ENCODE measurements at regions not wholly inside any gene's neighbourhood (a gene's known extent, or its start where the extent isn't known, plus 50 kb on each side); places are given as distances from the start of the nearest gene placed in this dataset.
A peak's percentile ranks its signal among the peaks of the same experiment; 100 is the strongest.

DNA sequence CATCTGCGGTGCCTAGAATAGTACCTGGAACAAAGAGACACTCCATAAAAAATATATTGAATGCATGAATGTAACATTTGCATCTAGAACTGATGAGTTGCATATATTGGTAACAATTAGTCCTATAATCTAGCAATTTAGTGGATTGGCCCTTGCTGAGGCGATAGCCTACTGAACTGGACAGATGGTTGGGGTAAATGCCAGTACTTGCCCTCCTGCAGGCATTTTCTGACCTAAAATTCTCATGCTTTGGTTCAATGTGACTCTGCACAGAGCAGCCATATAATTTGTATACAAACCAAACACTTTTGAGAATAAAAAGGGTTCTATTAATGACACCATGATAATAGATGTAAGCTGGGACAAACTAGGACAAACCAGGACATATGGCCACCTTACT lies 313.6 kb downstream of the OLFM3 start:
- H3K4me1 ChIP-seq = no peaks in the 10 kb centered on the region
- no peak overlapping the region for H3K4me3 ChIP-seq
- no peak overlapping the region for H3K4me2 ChIP-seq
- H4K20me1 ChIP-seq (ENCODE audit: low read depth) = no peaks in the 10 kb centered on the region
- no peaks in the 10 kb centered on the region for H3K27me3 ChIP-seq
- TF ChIP-seq EZH2 (IDR thresholded peaks at IDR 0.05) (no peak), EZH2phosphoT487 (IDR thresholded peaks at IDR 0.05) (no peak)
- TF ChIP-seq, protein P1, sequence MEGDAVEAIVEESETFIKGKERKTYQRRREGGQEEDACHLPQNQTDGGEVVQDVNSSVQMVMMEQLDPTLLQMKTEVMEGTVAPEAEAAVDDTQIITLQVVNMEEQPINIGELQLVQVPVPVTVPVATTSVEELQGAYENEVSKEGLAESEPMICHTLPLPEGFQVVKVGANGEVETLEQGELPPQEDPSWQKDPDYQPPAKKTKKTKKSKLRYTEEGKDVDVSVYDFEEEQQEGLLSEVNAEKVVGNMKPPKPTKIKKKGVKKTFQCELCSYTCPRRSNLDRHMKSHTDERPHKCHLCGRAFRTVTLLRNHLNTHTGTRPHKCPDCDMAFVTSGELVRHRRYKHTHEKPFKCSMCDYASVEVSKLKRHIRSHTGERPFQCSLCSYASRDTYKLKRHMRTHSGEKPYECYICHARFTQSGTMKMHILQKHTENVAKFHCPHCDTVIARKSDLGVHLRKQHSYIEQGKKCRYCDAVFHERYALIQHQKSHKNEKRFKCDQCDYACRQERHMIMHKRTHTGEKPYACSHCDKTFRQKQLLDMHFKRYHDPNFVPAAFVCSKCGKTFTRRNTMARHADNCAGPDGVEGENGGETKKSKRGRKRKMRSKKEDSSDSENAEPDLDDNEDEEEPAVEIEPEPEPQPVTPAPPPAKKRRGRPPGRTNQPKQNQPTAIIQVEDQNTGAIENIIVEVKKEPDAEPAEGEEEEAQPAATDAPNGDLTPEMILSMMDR (IDR thresholded peaks at IDR 0.05) = no peak
- no peak for DNase-seq (ENCODE audit: low spot score)
- no peaks in the 10 kb centered on the region for H3K79me2 ChIP-seq (ENCODE audit: low read depth)
- H3K27me3 Mint-ChIP-seq (ENCODE audit: insufficient read depth, low read depth) = no peaks in the 10 kb centered on the region
- H3K27ac ChIP-seq = no peak overlapping the region
- H3K9me3 Mint-ChIP-seq = no peaks in the 10 kb centered on the region
- H3F3A ChIP-seq (ENCODE audit: low read depth) = no peaks in the 10 kb centered on the region
- H3K36me3 Mint-ChIP-seq = no peaks in the 10 kb centered on the region
- no peaks in the 10 kb centered on the region for H3K36me3 ChIP-seq
- no peak overlapping the region for H3K4me3 Mint-ChIP-seq
- no peaks in the 10 kb centered on the region for H3K4me1 Mint-ChIP-seq
- H3K9me3 ChIP-seq (ENCODE audit: low read depth) = no peaks in the 10 kb centered on the region
- H3K9ac ChIP-seq = no peak overlapping the region
- H2AFZ ChIP-seq (replicated peaks) = no peak overlapping the region
- H3K27ac Mint-ChIP-seq = no peak overlapping the region

DNA sequence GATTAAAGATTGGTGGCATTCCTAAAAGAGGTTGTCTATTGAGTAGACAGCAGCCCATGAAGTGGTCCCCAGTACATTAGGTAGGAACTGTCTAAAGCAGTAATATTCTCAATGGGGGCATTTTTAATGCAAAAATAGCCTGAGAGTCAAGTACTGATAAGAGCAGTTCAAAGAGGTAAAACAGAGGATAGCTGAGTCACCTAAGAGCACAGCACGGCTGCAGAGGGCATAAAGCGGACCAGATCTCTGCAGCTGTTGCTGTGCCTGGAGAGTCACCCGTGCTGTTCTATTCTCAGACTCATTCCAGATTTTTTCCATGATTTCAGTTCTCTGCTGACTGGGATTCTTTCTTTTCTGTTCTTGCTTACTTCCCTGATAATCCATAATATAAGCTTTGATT lies 313.2 kb downstream of the OLFM3 start:
- DNase-seq (ENCODE audit: low spot score) = no peak
- TF ChIP-seq, protein P1 (IDR thresholded peaks at IDR 0.05) = no peak
- no peak for TF ChIP-seq EZH2 (IDR thresholded peaks at IDR 0.05)
- no peak for TF ChIP-seq EZH2phosphoT487 (IDR thresholded peaks at IDR 0.05)
- H4K20me1 ChIP-seq (ENCODE audit: low read depth) = no peaks in the 10 kb centered on the region
- Mint-ChIP-seq H3K36me3 (no peaks in the 10 kb centered on the region), H3K27me3 (ENCODE audit: insufficient read depth, low read depth) (no peaks in the 10 kb centered on the region), H3K4me1 (no peaks in the 10 kb centered on the region), H3K27ac (no peak overlapping the region), H3K9me3 (no peaks in the 10 kb centered on the region), H3K4me3 (no peak overlapping the region)
- no peak overlapping the region for H3K27ac ChIP-seq
- no peaks in the 10 kb centered on the region for H3K27me3 ChIP-seq
- no peaks in the 10 kb centered on the region for H3K36me3 ChIP-seq
- H3K4me2 ChIP-seq = no peak overlapping the region
- H3K79me2 ChIP-seq (ENCODE audit: low read depth) = no peaks in the 10 kb centered on the region
- no peaks in the 10 kb centered on the region for H3K4me1 ChIP-seq
- no peak overlapping the region for H3K4me3 ChIP-seq
- no peaks in the 10 kb centered on the region for H3K9me3 ChIP-seq (ENCODE audit: low read depth)
- H3K9ac ChIP-seq = no peak overlapping the region
- H2AFZ ChIP-seq (replicated peaks) = no peak overlapping the region
- no peaks in the 10 kb centered on the region for H3F3A ChIP-seq (ENCODE audit: low read depth)

DNA sequence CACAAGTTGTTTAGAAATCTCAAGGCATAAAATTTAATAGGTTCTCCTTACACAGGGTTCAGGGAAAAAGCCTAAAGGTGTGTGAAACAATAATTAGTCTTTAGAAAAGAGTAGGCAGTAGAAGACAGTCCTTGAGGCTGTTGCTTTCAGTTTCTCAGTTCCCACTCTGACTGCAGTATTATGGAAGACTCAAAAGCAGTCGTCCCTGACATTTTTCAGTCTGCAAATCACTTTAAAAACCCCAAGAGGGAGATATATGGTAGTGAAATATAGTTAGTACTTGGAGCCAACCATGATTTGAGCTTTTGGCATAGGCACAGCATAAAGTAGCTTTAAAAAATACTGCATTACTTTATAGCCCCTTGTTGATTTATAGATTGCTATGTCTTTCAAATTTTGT lies 299.7 kb downstream of the OLFM3 start:
- H3F3A ChIP-seq (ENCODE audit: low read depth) = no peaks in the 10 kb centered on the region
- H3K27ac ChIP-seq = no peak overlapping the region
- Mint-ChIP-seq H3K36me3 (no peaks in the 10 kb centered on the region), H3K4me1 (peaks cover 3% of the 10 kb centered on the region), H3K27me3 (ENCODE audit: insufficient read depth, low read depth) (peaks cover 3% of the 10 kb centered on the region), H3K4me3 (no peak overlapping the region), H3K27ac (no peak overlapping the region), H3K9me3 (no peaks in the 10 kb centered on the region)
- no peaks in the 10 kb centered on the region for H3K36me3 ChIP-seq
- no peak for DNase-seq (ENCODE audit: low spot score)
- H3K9ac ChIP-seq = no peak overlapping the region
- no peaks in the 10 kb centered on the region for H3K27me3 ChIP-seq
- H3K4me3 ChIP-seq = no peak overlapping the region
- H4K20me1 ChIP-seq (ENCODE audit: low read depth) = no peaks in the 10 kb centered on the region
- no peaks in the 10 kb centered on the region for H3K9me3 ChIP-seq (ENCODE audit: low read depth)
- peak overlapping the region; percentile 72 for H2AFZ ChIP-seq (replicated peaks)
- H3K4me2 ChIP-seq = no peak overlapping the region
- TF ChIP-seq, protein P1 (IDR thresholded peaks at IDR 0.05) = no peak
- TF ChIP-seq EZH2 (IDR thresholded peaks at IDR 0.05) (no peak), EZH2phosphoT487 (IDR thresholded peaks at IDR 0.05) (no peak)
- no peaks in the 10 kb centered on the region for H3K79me2 ChIP-seq (ENCODE audit: low read depth)
- H3K4me1 ChIP-seq = no peaks in the 10 kb centered on the region

DNA sequence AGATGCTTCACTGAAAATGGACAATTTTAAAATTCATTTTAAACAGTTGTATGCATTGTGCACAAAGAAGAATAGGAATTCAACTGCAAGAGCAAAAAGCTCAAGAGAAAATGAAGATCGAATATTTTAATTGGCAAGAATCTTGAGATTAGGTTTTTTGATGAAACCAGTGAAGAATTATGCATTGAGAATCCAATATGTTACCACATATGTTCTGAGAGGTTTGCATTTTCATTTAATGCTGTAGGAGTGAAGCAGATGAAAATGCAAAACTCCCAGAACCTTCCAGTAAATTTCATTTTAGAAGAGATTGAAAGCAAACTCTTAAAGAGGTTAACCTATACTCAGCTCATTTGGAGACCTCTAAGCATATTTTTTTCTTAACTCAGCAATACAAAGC lies 298.0 kb downstream of the OLFM3 start:
- no peaks in the 10 kb centered on the region for H4K20me1 ChIP-seq (ENCODE audit: low read depth)
- DNase-seq (ENCODE audit: low spot score) = no peak
- no peaks in the 10 kb centered on the region for H3K9me3 ChIP-seq (ENCODE audit: low read depth)
- peaks cover 3% of the 10 kb centered on the region for H3K27me3 Mint-ChIP-seq (ENCODE audit: insufficient read depth, low read depth)
- no peak overlapping the region for H3K4me2 ChIP-seq
- H3K27ac ChIP-seq = no peak overlapping the region
- H2AFZ ChIP-seq (replicated peaks) = no peak overlapping the region
- no peak overlapping the region for H3K27ac Mint-ChIP-seq
- H3K79me2 ChIP-seq (ENCODE audit: low read depth) = no peaks in the 10 kb centered on the region
- peaks cover 5% of the 10 kb centered on the region for H3K4me1 Mint-ChIP-seq
- no peaks in the 10 kb centered on the region for H3K9me3 Mint-ChIP-seq
- H3K4me3 ChIP-seq = no peak overlapping the region
- H3K4me3 Mint-ChIP-seq = no peak overlapping the region
- no peaks in the 10 kb centered on the region for H3K36me3 Mint-ChIP-seq
- no peak overlapping the region for H3K9ac ChIP-seq
- H3K27me3 ChIP-seq = no peaks in the 10 kb centered on the region
- H3F3A ChIP-seq (ENCODE audit: low read depth) = no peaks in the 10 kb centered on the region
- TF ChIP-seq, protein P1 (IDR thresholded peaks at IDR 0.05) = no peak
- TF ChIP-seq EZH2phosphoT487 (IDR thresholded peaks at IDR 0.05) (no peak), EZH2 (IDR thresholded peaks at IDR 0.05) (no peak)
- H3K36me3 ChIP-seq = no peaks in the 10 kb centered on the region
- no peaks in the 10 kb centered on the region for H3K4me1 ChIP-seq

Measured in neural progenitor cell (in vitro differentiated cells).